ENCODE measurements at regions not wholly inside any gene's neighbourhood (a gene's known extent, or its start where the extent isn't known, plus 50 kb on each side); places are given as distances from the start of the nearest gene placed in this dataset.
"Not testable (repeated sequence)": the region's sequence is repeated elsewhere in the genome, so short reads cannot be mapped to it uniquely, and the experiment has no call there.

- TF ChIP-seq PPARA (CRISPR knock-in tag; IDR thresholded peaks at IDR 0.05; ENCODE audit: borderline replicate concordance); GLIS3 (CRISPR knock-in tag; IDR thresholded peaks at IDR 0.05); PATZ1 (CRISPR knock-in tag; IDR thresholded peaks at IDR 0.05; ENCODE audit: borderline replicate concordance); ISL1 (CRISPR knock-in tag; IDR thresholded peaks at IDR 0.05); OSR1 (CRISPR knock-in tag; IDR thresholded peaks at IDR 0.05); RARB (CRISPR knock-in tag; IDR thresholded peaks at IDR 0.05): not testable (repeated sequence)
These were observed 252.1 kb upstream of the POT1 start for GRCh38 chr7:125181569-125182267.
